ENCODE measurements at regions not wholly inside any gene's neighbourhood (a gene's known extent, or its start where the extent isn't known, plus 50 kb on each side); places are given as distances from the start of the nearest gene placed in this dataset.

- no peak for DNase-seq
- Histone ChIP-seq H3K27ac (ENCODE audit: low read length, poor library complexity, severe bottlenecking) (no peak overlapping the region), H3K14ac (ENCODE audit: low read length in 2 of 2) (no peak overlapping the region), H3K18ac (ENCODE audit: low read depth in 1 of 2, low read length in 2 of 2) (no peak overlapping the region), H4K8ac (ENCODE audit: low read length) (no peak overlapping the region), H2BK5ac (ENCODE audit: low read depth, low read length, poor library complexity, severe bottlenecking) (no peak overlapping the region), H2BK12ac (ENCODE audit: low read length in 2 of 2) (no peak overlapping the region), H2BK120ac (ENCODE audit: low read depth, low read length) (no peak overlapping the region), H3K4me1 (ENCODE audit: control insufficient read depth, insufficient read depth, low read depth, low read length) (no peaks in the 10 kb centered on the region), H3K9me3 (ENCODE audit: control insufficient read depth, low read length) (no peaks in the 10 kb centered on the region), H3K36me3 (ENCODE audit: control insufficient read depth in 1 of 2, insufficient read depth in 2 of 2, low read depth in 1 of 2, low read length in 2 of 2) (no peaks in the 10 kb centered on the region), H3K79me1 (replicated peaks; ENCODE audit: low read length, poor library complexity, severe bottlenecking) (no peaks in the 10 kb centered on the region), H3K4me3 (ENCODE audit: insufficient read depth in 1 of 2, low read depth in 1 of 2, low read length in 2 of 2) (no peak overlapping the region), H3K27me3 (ENCODE audit: control insufficient read depth in 1 of 2, insufficient read depth in 1 of 2, low read length in 2 of 2) (peaks cover 54 to 73% of the 10 kb centered on the region in 2 experiments), H3K9ac (ENCODE audit: low read length) (no peak overlapping the region), H3K4me2 (ENCODE audit: low read length, poor library complexity, severe bottlenecking) (no peak overlapping the region), H3K23ac (ENCODE audit: low read length in 2 of 2) (no peak overlapping the region), H2AFZ (ENCODE audit: low read depth, low read length) (no peak overlapping the region), H3K4ac (ENCODE audit: low read depth in 1 of 2, low read length in 2 of 2) (no peak overlapping the region), H4K91ac (ENCODE audit: low read length) (no peak overlapping the region), H2BK15ac (ENCODE audit: low read depth, poor library complexity, severe bottlenecking) (no peak overlapping the region), H2AK5ac (ENCODE audit: low read length, severe bottlenecking) (no peak overlapping the region)
- 88% methylated on average over 45 of the region's 45 CpGs for WGBS
Observed at GRCh38 chr18:79626905-79627749, 52.5 kb upstream of the CTDP1 start.

DNA sequence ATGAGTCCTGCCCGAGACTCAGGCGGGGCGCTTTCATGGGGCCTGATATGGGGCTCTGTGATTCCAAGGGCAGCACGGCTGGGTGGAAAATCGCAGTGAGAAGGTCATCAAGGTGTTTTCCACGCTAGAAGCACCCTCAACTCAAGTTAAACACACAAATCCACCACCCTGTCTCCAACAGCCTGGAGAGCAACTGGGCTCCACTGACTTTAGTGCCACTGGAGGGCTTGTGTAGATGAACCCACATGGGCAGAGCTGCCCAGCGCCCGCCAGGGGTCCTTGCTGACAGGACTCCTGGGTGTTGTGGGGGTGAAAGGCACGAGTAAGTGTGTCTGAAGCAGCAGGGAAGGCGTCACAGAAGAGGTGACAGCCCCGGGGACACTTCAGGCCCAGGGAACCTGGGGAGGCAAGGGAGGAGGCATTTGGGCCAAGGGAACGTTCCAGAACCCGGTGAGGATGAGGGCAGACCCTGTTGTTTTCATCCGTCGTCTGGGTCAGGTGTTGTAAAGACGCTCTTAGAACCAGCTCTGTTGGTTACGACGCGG lies 51.8 kb upstream of the CTDP1 start:
- Histone ChIP-seq H3K79me1 (replicated peaks; ENCODE audit: low read length, poor library complexity, severe bottlenecking) (no peaks in the 10 kb centered on the region), H2BK15ac (ENCODE audit: low read depth, poor library complexity, severe bottlenecking) (no peak overlapping the region), H3K27me3 (ENCODE audit: control insufficient read depth in 1 of 2, insufficient read depth in 1 of 2, low read length in 2 of 2) (peaks cover 54 to 67% of the 10 kb centered on the region in 2 experiments), H3K9me3 (ENCODE audit: control insufficient read depth, low read length) (no peaks in the 10 kb centered on the region), H3K4me2 (ENCODE audit: low read length, poor library complexity, severe bottlenecking) (no peak overlapping the region), H2AFZ (ENCODE audit: low read depth, low read length) (no peak overlapping the region), H3K18ac (ENCODE audit: low read depth in 1 of 2, low read length in 2 of 2) (no peak overlapping the region), H3K36me3 (ENCODE audit: control insufficient read depth in 1 of 2, insufficient read depth in 2 of 2, low read depth in 1 of 2, low read length in 2 of 2) (no peaks in the 10 kb centered on the region), H4K8ac (ENCODE audit: low read length) (no peak overlapping the region), H3K4me1 (ENCODE audit: control insufficient read depth, insufficient read depth, low read depth, low read length) (no peaks in the 10 kb centered on the region), H3K4ac (ENCODE audit: low read depth in 1 of 2, low read length in 2 of 2) (no peak overlapping the region), H4K91ac (ENCODE audit: low read length) (no peak overlapping the region), H2BK12ac (ENCODE audit: low read length in 2 of 2) (no peak overlapping the region), H2BK5ac (ENCODE audit: low read depth, low read length, poor library complexity, severe bottlenecking) (no peak overlapping the region), H3K9ac (ENCODE audit: low read length) (no peak overlapping the region), H3K23ac (ENCODE audit: low read length in 2 of 2) (no peak overlapping the region), H3K27ac (ENCODE audit: low read length, poor library complexity, severe bottlenecking) (no peak overlapping the region), H3K4me3 (ENCODE audit: insufficient read depth in 1 of 2, low read depth in 1 of 2, low read length in 2 of 2) (no peak overlapping the region), H3K14ac (ENCODE audit: low read length in 2 of 2) (no peak overlapping the region), H2AK5ac (ENCODE audit: low read length, severe bottlenecking) (no peak overlapping the region), H2BK120ac (ENCODE audit: low read depth, low read length) (no peak overlapping the region)
- 83% methylated on average over 19 of the region's 19 CpGs for WGBS
- no peak for DNase-seq

- Histone ChIP-seq H3K36me3 (ENCODE audit: control insufficient read depth in 1 of 2, insufficient read depth in 2 of 2, low read depth in 1 of 2, low read length in 2 of 2) (no peaks in the 10 kb centered on the region), H2AK5ac (ENCODE audit: low read length, severe bottlenecking) (no peak overlapping the region), H3K9ac (ENCODE audit: low read length) (no peak overlapping the region), H4K91ac (ENCODE audit: low read length) (no peak overlapping the region), H3K18ac (ENCODE audit: low read depth in 1 of 2, low read length in 2 of 2) (no peak overlapping the region), H2BK120ac (ENCODE audit: low read depth, low read length) (no peak overlapping the region), H3K4ac (ENCODE audit: low read depth in 1 of 2, low read length in 2 of 2) (no peak overlapping the region), H3K27me3 (ENCODE audit: control insufficient read depth in 1 of 2, insufficient read depth in 1 of 2, low read length in 2 of 2) (peaks cover 54 to 67% of the 10 kb centered on the region in 2 experiments), H3K27ac (ENCODE audit: low read length, poor library complexity, severe bottlenecking) (no peak overlapping the region), H2BK5ac (ENCODE audit: low read depth, low read length, poor library complexity, severe bottlenecking) (no peak overlapping the region), H3K9me3 (ENCODE audit: control insufficient read depth, low read length) (no peaks in the 10 kb centered on the region), H4K8ac (ENCODE audit: low read length) (no peak overlapping the region), H2BK12ac (ENCODE audit: low read length in 2 of 2) (no peak overlapping the region), H3K4me3 (ENCODE audit: insufficient read depth in 1 of 2, low read depth in 1 of 2, low read length in 2 of 2) (no peak overlapping the region), H3K23ac (ENCODE audit: low read length in 2 of 2) (no peak overlapping the region), H2BK15ac (ENCODE audit: low read depth, poor library complexity, severe bottlenecking) (no peak overlapping the region), H3K79me1 (replicated peaks; ENCODE audit: low read length, poor library complexity, severe bottlenecking) (no peaks in the 10 kb centered on the region), H2AFZ (ENCODE audit: low read depth, low read length) (no peak overlapping the region), H3K4me2 (ENCODE audit: low read length, poor library complexity, severe bottlenecking) (no peak overlapping the region), H3K14ac (ENCODE audit: low read length in 2 of 2) (no peak overlapping the region), H3K4me1 (ENCODE audit: control insufficient read depth, insufficient read depth, low read depth, low read length) (no peaks in the 10 kb centered on the region)
- DNase-seq: no peak
- WGBS: 87% methylated on average over 30 of the region's 31 CpGs
Observed at GRCh38 chr18:79628416-79629248, 51.0 kb upstream of the CTDP1 start.

DNA sequence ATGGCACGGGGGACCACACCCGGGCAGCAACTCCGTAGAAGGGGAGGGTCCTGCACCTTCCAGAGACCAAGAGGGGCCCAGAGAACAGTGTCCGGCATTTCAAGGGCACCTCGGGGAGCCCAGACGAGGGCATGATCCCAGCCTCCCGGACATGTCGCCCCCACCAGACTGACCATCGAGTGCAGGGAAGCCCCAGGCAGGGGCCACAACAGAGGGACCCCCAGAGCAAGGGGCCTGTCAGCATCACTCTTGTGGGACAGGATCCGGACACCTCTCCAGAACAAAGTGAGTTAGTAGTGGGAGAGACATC lies 50.4 kb upstream of the CTDP1 start:
- H3K36me3 ChIP-seq (ENCODE audit: control insufficient read depth in 1 of 2, insufficient read depth in 2 of 2, low read depth in 1 of 2, low read length in 2 of 2): no peaks in the 10 kb centered on the region
- no peak overlapping the region for H2AK5ac ChIP-seq (ENCODE audit: low read length, severe bottlenecking)
- no peak overlapping the region for H3K4ac ChIP-seq (ENCODE audit: low read depth in 1 of 2, low read length in 2 of 2)
- WGBS: 90% methylated on average over 10 of the region's 10 CpGs
- no peak overlapping the region for H3K14ac ChIP-seq (ENCODE audit: low read length in 2 of 2)
- H3K18ac ChIP-seq (ENCODE audit: low read depth in 1 of 2, low read length in 2 of 2): no peak overlapping the region
- peaks cover 52 to 62% of the 10 kb centered on the region in 2 experiments for H3K27me3 ChIP-seq (ENCODE audit: control insufficient read depth in 1 of 2, insufficient read depth in 1 of 2, low read length in 2 of 2)
- H2BK12ac ChIP-seq (ENCODE audit: low read length in 2 of 2): no peak overlapping the region
- no peak overlapping the region for H3K4me3 ChIP-seq (ENCODE audit: insufficient read depth in 1 of 2, low read depth in 1 of 2, low read length in 2 of 2)
- H3K23ac ChIP-seq (ENCODE audit: low read length in 2 of 2): no peak overlapping the region
- no peak overlapping the region for H4K91ac ChIP-seq (ENCODE audit: low read length)
- H3K4me1 ChIP-seq (ENCODE audit: control insufficient read depth, insufficient read depth, low read depth, low read length): no peaks in the 10 kb centered on the region
- DNase-seq: no peak
- no peaks in the 10 kb centered on the region for H3K9me3 ChIP-seq (ENCODE audit: control insufficient read depth, low read length)
- no peak overlapping the region for H3K4me2 ChIP-seq (ENCODE audit: low read length, poor library complexity, severe bottlenecking)
- H2BK15ac ChIP-seq (ENCODE audit: low read depth, poor library complexity, severe bottlenecking): no peak overlapping the region
- no peaks in the 10 kb centered on the region for H3K79me1 ChIP-seq (replicated peaks; ENCODE audit: low read length, poor library complexity, severe bottlenecking)
- no peak overlapping the region for H3K27ac ChIP-seq (ENCODE audit: low read length, poor library complexity, severe bottlenecking)
- H4K8ac ChIP-seq (ENCODE audit: low read length): no peak overlapping the region
- no peak overlapping the region for H2BK5ac ChIP-seq (ENCODE audit: low read depth, low read length, poor library complexity, severe bottlenecking)
- no peak overlapping the region for H2BK120ac ChIP-seq (ENCODE audit: low read depth, low read length)
- H3K9ac ChIP-seq (ENCODE audit: low read length): no peak overlapping the region
- H2AFZ ChIP-seq (ENCODE audit: low read depth, low read length): no peak overlapping the region
